NCI-H1417 (cell line): ENCODE measurements at regions not wholly inside any gene's neighbourhood (a gene's known extent, or its start where the extent isn't known, plus 50 kb on each side); places are given as distances from the start of the nearest gene placed in this dataset.
A peak's percentile ranks its signal among the peaks of the same experiment; 100 is the strongest.

Experiments used
- DNase-seq, 3 experiments: peaks; one replicate each; lab custom pipeline; 2025; lab: John Stamatoyannopoulos, UW

DNA sequence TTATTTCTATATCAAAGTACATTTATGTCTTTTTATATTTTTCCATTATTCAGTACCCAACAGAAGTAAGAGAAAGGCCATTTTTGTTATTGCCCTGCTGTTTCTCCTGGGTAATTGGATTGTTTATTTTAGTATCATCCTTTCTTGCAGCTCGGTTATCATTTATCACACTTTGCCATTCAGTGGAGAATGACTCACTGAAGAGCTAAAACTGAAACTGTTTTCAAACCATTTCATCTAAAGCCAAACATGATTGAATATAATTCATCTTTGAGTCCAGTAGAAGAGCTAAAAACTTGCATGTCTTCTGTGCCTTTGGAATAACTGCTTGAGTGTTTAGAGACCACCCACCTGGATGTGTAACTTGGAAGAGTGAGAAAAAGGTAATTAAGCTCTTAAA is 139.5 kb upstream of the PRDM9 start:
- peak in 2 of 3 experiments; percentile 14 to 52 for DNase-seq

DNA sequence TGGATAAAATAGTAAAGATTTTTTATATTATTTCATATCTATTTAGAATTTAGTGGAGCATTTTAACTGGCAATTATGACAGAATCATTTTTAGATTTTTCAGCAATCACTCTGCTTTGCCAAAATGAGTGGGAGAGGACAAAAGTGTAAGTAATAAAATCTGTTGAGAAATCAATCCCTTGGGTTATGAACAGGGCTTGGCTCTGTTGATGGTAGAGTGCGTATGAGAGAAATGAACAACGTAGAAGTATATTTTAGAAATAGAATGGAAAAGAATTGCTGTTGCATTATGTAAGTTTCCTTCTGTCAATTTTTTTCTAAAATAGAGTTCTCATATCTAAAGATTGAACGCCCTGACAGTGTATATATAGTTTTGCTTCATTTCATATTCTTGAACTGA is 154.1 kb upstream of the PRDM9 start:
- DNase-seq: no peak

DNA sequence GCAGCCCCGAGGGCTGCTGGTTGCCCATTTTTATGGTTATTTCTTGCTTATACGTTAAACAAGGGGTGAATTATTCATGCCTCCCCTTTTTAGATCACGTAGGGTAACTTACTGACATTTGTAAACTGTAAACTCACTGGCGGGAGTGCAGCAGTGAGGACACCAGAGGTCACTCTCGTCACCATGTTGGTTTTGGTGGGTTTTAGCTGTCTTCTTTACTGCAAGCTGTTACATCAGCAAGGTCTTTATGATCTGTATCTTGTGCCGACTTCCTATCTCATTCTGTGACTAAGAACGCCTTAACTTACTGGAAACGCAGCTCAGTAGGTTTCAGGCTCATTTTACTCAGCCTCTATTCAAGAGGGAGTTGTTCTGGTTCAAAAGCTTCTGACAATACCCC is 155.0 kb upstream of the PRDM9 start:
- DNase-seq: peak in 2 of 3 experiments; percentile 37 to 79

DNA sequence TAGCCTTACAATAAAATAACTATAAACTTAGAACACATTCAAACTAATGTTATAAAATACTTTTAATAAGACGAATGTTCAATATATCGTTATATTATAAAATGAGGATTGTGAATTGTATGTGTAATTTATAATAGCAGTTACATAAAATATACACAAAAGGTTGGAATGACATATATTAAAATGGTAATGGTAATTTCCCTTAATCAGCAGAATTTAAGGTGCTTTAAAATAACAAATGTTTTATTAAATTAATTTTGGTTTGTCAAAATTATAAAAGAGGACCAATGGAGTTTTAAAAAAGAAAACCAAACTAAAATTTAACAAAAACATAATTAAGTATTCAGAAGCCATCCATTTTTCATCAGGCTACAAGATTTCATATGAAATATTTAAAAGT is 164.3 kb upstream of the PRDM9 start:
- DNase-seq: no peak

DNA sequence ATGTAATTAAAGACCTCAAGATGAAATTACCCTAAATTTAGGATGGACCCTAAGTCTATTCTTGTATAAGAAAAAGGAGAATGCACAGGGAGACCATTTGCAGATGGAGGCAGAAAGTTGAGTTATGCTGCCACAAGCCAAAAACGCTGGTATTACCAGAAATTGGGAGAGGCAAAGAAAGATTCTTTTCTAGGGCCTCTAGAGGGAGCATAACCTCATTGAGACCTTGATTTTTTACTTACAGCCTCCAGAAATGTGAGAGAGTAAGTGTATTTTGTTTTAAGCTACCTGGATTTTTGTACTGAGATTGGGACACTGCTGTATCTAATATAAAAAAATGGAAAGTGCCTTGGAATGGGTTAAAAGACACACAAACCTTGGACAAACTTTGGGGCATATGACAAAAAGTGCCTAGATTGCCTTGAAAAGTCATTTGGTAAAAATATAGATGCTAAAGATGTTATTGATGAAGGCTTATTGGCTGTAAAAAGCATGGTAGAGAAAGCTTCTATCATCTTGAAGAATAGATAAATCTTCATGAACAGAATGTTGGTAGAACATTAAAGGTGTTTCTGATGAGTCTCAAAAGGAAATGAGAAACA is 174.7 kb upstream of the PRDM9 start:
- DNase-seq: peak; percentile 3 to 37 (median 8)

DNA sequence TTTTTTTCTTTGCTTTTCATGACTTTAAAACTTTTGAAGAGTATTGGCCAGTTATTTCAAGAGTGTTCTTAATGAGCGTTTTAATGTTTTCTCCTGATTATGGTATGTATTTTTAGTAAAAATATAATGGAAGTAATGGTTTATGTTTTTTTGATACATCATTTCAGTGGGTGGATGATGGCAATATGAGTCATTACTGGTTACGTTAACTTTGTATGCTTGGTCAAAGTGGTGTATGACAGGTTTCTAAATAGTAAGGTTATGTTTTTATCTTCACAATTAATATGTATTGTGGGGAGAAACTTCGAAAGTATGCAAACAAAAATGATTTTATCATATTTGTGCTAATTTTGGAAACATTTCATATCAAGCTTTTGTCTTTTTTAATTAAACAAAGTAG is 176.7 kb upstream of the PRDM9 start:
- no peak for DNase-seq

DNA sequence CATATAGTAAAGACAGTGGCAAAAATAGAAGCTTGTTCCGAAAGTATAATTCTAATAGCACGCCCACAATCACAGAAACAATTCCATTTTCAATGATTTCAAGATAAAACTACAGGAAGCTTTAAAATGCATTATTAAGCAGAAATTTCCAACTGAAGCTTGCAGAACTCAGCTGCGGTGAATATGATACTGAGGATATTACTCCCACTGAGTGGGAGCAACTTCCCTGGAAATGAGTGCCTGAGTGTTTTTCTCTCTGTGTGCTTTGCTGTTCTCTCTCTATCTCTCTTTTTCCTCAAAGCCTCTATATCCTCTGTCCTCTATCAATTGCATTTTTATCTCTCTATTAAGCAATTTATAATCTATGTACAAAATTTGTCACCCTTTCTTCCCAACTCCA is 187.5 kb upstream of the PRDM9 start:
- no peak for DNase-seq

DNA sequence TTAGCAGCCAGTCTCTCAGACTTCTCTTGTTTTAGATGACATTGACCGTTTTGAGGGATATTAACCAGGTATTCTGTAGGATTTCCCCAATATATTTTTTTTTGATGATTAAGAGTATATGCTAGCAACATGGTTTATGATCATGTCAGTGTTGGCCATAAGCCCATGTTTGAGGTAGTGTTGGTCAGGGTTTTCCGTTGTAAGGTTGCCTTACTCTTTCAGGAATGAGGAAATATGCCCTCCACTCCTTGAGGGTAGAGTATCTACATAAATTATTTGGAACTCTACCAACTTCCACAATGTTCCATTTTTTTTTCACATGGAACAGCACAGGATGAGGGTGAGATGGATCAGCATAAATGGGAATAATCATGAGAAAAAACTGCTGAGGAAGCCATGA is 188.4 kb upstream of the PRDM9 start:
- DNase-seq: no peak

DNA sequence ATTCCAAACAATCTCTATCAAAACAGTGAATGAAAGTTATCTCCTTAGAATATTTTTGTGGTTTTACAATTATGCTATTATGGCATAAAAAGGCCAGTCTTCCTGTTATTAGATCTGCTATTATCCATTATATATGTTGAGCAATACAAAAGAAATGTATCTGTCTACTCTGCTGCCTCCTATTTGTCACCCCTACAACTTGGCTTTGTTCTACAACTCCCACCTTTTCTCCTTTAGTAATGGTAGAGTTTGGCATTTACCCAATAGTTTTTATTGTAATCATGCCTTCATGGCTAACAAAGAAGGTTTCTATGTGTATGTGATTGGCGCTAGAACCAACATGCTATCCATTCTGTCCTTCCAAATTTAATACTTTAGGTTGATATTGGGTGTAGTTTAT is 189.2 kb upstream of the PRDM9 start:
- no peak for DNase-seq

DNA sequence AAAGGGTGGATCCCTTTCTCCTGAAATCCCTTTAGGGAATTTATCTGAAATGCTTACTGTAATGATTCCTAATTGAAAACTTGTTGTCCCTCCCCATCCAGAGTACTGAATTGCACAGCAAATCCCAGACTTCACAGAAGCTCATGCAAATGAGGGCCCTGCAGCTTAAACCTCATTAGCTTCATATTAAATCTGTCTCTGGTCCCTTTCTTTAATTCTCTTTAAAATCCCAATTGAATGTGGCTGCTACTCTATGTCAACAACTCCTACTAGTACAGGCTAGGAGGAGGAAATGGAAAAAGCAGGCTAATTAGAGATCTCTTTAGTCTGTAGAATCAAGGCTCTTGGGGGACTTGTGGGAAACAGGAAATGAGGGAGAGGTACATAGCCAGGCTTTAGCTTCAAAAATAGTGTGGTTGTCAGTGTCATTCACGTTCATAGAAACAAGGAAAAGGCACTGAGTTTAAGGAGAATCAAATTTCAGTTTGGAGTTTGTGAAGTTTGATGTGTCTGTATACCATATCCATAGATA is 191.3 kb upstream of the PRDM9 start:
- peak in 2 of 3 experiments; percentile 3 to 21 for DNase-seq

DNA sequence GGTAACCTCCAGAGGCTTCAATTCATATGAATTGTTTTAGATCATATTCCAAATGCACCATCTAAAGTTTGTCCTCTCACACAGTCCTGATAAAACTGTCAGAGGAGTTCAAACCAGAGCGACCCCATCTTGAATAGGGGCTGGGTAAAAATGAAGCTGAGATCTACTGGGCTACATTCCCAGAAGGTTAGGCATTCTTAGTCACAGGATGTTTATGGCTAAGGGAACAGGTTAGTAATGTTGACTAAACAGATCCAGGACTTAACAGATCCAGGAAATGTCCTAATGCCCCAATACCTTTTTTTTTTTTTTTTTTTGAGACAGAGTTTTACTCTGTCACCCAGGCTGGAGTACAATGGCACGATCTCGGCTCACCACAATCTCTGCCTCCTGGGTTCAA is 192.6 kb upstream of the PRDM9 start:
- DNase-seq: no peak

DNA sequence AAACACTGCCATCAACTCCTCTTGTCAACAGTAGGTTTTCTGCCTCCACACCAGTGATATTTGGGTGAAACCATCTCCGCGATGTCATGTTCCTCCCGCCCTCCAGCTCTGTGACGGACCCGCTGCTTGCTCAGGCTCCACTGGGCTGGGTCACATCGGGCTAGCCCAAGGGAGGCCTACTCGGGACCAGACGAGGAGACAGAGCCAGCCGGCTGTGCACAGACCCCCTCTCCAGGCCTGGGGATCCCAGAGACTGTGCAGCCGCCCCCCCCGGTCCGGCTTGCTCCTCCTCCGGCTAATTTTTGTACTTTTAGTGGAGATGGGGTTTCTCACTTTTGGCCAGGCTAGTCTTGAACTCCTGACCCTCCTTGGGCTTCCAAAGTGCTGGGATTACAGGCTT is 202.4 kb upstream of the PRDM9 start:
- no peak for DNase-seq

DNA sequence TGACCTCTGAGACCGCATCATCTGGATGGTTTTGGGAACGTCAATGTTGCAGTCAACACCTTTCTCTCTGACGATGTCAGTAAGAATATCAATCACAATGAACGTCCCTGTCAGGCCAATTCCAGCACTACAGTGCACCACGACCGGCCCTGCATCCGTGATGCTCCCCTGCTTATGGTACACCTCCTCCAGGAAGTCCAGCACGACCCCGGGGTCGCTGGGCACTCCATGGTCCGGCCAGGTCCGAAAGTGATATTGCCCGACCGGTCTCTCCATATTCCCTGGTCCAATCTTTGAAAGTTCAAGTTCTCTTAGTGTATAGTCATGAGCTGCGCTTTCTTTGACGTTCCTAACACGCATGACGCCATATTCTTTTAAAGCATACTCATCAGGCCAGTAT is 203.6 kb upstream of the PRDM9 start:
- DNase-seq: no peak

DNA sequence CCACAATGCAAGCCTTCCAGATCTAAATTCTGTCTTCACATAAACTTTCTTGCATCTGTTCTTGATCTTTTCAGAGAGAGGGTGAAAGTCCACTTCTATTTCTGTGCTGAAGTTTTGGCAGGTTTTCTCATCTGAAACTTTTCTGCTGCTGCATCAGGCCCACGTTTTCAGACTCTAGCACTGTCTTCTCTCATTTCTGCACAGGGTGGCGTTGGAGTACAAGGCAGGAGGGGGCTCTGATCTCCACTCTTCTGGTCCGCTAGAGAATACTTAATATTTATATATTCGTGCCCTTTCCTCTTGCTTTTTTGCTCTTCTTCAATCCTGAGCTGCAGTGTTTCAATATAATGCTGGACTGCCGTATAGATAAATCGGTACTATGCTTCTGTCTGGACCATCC is 204.0 kb upstream of the PRDM9 start:
- DNase-seq: no peak

DNA sequence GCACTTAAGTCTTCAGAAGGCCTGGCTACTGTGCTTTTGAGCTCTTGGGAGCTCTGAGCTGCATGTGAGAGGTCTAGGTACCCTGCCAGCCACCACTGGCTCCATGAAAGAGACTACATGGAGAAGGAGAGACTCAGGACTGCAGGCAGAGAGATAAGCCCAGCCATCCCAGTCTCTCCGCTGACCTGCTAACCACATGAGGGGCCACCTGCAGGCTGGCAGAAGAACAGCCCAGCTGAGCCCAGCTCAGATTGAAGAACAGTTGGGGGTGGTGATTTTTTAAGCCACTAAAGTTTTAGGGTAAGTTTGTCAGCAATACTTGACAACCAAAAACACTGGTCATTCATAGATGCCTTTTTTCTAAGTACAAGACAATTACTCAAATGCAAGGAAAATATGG is 205.0 kb upstream of the PRDM9 start:
- no peak for DNase-seq

DNA sequence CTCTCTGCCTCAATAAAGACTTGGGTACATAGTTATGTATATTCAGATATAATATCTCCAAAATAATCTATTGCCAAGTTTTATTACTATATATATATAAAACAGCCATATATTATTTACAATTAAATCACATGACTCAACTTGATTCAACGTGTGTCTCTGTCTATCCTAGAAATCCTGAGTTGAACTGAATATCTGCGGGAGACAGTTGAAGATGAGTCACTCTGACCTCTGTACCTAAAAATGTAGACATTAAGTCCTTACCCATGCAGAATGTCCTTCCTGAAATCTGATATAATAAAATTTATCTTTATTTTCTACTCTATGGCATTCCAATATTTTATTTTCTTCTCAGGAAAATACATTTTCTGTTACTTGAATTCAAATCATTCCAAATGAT is 218.2 kb upstream of the PRDM9 start:
- DNase-seq: no peak

DNA sequence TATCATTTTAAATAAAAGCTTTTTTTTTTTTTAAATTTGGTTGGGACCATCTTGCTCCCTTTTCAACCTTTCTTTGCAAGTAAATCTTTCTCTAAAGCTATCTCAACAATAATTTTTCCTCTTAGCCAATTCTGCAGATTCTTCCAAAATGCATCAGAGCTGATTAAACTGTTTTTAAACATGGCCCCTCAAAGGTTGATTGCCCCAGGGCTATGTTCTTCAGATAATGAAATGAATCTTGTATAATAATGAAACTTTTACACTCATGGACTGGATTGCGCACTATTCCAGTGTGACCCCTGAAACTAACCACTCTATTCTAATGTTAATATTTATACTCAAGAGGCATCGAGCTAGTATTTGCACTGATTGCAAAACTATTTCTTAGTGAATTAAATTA is 222.8 kb upstream of the PRDM9 start:
- no peak for DNase-seq

DNA sequence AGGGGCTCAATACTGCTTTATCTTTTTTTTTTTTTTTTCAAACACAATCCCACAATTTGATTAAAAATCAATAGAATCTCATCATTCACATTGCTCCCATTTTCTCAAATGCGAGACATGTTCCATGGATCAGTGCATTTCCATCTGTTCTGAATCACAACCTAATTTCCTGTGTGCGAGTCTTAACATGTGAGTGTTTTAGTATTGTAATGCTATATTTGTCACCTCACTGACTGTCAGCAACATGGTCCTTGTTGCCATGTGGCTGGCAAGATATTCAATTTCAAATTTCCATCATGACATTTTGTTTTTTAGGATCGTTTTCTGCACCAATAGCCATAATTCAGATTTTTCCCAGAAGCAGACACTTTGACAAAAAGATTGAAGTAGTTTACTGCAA is 233.2 kb upstream of the PRDM9 start:
- no peak for DNase-seq

DNA sequence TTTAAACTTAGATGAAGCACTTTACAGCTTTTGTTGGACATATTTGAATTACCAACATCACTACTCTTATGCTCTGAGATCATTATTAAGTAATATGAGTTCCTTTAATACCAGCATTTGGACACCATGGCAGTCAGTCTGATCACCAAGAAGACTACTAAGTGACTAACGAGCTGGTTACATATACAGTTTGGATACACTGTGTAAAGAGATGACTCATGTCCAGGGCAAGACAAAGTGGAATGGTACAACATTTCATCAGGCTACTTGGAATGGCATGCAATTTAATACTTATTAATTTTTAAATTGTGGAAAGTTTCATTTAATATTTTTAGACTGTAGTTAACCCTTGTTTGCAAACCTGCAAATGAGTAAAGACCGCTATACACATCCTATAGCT is 237.4 kb upstream of the PRDM9 start:
- DNase-seq: no peak

DNA sequence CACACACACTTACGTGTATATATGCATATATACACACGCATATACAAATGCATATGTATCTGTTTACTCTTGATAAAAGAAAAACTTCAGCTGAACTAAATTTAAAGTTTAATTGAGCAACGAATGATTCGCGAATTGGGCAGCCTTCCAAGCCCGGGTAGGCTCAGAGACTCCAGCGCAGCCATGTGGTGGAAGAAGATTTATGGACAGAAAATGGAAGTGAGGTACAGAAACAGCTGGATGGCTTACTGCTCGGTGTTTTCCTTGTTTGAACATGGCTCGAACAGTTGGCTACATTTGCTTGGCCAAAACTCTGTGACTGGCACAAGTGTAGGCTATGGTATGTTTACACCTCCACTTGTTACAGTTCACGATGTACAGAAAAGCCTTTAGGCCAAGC is 239.3 kb upstream of the PRDM9 start:
- DNase-seq: no peak

DNA sequence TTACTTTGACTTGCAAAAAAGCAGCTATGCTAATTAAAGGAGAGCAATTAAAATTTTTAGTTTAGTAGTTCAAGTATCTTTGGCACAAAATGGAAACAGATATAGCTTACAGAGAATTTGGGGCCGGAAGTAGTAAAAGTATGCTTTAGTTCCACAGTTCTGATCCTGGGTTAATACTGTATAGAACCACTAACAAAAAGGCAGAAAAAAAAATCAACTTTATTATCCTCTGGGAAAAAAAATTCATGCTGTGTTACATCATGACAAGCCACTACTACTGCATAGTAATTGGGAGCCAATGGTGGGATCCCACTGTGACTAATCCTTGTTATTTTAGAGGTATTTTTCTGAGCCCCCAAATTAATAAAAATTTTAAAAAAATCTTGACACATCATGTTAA is 246.8 kb upstream of the PRDM9 start:
- DNase-seq: no peak

DNA sequence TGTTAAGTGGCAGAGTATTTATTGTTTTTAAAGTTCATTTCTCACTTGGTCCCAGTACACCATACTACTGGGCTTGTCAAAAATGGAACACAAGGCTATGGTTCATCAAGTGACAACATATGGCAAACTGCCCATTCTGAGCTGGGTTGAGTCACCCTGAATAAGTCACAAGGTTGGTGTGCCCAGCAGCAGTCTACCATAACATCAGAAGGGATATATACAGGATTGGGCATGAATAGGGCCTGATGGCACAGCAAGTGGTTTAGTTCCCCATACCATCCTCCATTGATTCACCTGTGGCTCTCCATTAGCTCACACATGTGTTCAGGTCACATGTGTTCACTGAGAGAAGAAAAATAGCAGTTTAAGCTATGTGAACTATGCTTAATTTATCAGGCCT is 249.8 kb upstream of the PRDM9 start:
- no peak for DNase-seq

DNA sequence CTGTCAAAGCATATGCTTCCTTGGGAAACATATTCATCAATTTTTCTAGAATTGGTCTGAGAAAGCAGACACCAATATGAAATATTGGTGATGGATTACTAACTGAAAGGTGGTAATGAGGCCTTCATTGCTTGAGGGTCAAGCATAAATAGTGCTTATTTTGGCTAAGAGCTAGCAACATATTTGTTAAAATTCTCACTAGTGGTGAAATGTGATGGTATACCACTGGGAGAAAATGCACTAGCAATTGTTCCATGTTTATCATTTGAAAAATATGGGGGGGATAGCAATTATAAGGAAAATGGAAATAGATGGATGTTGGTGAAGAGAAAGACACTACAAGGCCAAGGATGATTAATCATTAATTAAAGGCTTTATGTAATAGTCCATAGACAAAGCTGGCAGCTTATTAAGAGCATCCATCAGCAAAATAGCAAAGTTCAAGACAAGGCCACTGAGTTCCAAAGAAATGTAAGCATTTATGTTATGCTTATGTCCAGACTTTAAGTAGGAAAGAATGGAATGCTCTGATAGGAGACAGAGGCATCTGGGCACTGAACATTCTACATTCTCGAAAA is 253.7 kb upstream of the PRDM9 start:
- no peak for DNase-seq

DNA sequence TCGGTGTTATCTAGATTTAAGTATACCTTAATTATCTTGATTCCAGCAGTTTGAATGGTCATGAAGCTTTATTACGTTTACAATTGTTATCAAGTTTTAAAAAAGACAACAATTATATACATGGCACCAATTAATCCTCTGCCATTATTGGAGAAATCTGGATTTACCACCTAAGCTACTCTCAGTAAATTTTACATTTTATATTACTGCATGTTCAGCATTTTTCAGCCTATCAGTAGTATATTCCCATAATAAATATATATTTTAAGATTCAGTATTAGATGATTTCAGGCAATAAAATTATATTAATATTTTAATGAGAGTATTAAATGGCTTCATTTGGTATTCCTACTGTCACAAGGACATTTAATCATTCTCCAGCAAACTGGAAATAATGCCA is 264.5 kb upstream of the PRDM9 start:
- no peak for DNase-seq
